GM19025 (cell line): ENCODE measurements at regions not wholly inside any gene's neighbourhood (a gene's known extent, or its start where the extent isn't known, plus 50 kb on each side); places are given as distances from the start of the nearest gene placed in this dataset.

Experiments used
- ATAC-seq: cut with Tn5 transposase; IDR thresholded peaks from one replicate; pipeline ENCODE4 v1.9.1; 2021; ENCODE audit warnings: mild to moderate bottlenecking, low read depth, moderate library complexity; ENCODE audit not compliant: unreplicated experiment

- ATAC-seq, result no peak
Measured at GRCh38 chr18:44039216-44039615, 641.5 kb upstream of the SETBP1 start.

- no peak for ATAC-seq
Measured at GRCh38 chr18:44039826-44040225, 640.9 kb upstream of the SETBP1 start.

DNA sequence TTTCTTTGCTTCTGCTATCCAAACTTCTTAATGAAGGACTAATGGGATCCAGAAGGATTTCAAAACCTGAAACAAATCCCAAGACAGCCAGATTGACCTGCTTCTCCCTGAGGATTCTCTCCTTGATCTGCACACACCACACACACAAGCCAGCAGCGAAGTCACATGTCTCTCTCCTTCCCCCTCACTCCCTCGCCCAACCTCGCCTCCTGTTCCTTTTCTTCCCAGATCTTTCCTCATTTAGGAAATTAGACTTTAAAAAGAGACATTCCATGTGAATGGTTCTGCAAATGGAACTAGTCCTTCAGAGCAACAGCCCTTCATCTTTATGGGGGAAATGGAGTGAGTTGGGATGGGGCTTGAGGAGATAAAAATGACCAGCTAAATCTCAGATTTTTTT lies 639.1 kb upstream of the SETBP1 start:
- no peak for ATAC-seq

DNA sequence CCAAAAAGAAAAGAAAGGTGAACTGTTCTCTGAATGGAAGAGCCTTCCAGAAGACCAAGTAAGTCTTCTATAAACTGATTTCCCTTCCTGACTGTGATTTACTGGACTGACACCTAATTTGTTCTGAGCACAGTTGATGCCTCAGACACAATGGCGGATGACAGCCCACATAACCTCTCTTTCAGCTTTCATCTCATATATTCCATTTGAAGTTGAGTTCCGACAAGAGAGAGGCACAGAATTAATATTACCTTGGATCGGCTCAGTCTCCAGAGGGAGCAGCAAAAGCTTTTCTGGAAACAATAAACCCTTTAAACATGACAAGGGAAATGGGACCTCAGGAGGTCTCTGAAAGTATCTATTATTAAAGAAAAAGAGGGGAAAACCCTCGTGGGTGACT lies 638.7 kb upstream of the SETBP1 start:
- ATAC-seq, result no peak

- ATAC-seq, result no peak
Measured at GRCh38 chr18:44046376-44046975, 634.2 kb upstream of the SETBP1 start.

DNA sequence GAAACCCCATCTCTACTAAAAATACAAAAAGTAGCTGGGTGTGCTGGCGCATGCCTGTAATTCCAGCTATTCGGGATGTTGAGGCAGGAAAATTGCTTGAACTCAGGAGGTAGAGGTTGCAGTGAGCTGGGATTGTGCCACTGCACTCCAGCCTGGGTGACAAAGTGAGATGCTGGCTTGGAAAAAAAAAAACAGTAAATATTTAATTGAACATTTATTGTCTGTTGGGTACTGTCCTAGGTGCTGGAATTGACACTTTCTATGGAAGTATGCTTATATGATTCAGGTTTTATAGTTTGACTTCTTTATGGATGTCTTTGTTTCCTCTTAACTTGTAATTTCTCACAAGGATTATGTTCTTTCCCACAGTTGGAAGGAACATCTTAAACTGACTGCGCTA lies 633.1 kb upstream of the SETBP1 start:
- no peak for ATAC-seq

DNA sequence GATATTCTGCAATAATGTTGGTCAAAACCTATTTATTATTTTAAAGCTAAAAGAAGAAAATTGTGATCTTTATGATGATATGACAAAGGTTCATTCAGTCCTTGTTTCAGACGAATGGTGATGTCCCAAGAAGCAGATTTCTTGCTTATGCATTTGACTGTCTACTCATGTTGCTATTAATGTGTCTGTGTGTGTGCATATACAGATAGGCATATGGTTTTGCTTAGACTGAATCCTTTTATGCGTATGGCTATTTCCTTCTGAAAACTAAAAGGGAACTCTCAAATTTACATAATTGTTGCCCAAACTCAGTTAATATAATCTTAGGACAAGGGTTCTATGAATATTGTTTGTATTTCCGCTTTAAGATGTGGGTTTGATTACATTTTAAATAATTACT lies 632.3 kb upstream of the SETBP1 start:
- ATAC-seq, result no peak

- no peak for ATAC-seq
Measured at GRCh38 chr18:44048846-44049245, 631.8 kb upstream of the SETBP1 start.

- no peak for ATAC-seq
Measured at GRCh38 chr18:44051026-44051425, 629.7 kb upstream of the SETBP1 start.

- no peak for ATAC-seq
Measured at GRCh38 chr18:44054514-44054913, 626.2 kb upstream of the SETBP1 start.

GRCh38 chr18:44060197-44060596 lies 620.5 kb upstream of the SETBP1 start:
- ATAC-seq, result no peak

GRCh38 chr18:44061438-44061837 lies 619.2 kb upstream of the SETBP1 start:
- ATAC-seq, result no peak

DNA sequence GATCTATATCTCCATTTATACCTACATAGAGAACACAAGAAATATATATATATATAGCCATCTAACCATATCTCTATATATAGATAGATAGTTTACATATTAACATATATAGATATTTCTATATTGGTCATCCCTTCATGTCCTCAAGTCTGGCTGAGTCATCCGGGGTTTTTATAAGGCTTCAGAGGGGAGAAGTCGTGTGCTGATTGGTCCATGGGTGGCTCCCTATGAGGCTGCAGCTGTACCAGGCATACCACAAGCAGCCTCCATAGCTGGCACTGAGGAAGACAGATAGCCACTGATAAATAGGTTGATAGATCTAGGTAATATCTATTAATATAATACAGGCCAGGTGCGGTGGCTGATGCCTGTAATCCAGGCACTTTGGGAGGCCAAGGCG lies 618.3 kb upstream of the SETBP1 start:
- no peak for ATAC-seq

- ATAC-seq, result no peak
Measured at GRCh38 chr18:44065206-44065605, 615.5 kb upstream of the SETBP1 start.

DNA sequence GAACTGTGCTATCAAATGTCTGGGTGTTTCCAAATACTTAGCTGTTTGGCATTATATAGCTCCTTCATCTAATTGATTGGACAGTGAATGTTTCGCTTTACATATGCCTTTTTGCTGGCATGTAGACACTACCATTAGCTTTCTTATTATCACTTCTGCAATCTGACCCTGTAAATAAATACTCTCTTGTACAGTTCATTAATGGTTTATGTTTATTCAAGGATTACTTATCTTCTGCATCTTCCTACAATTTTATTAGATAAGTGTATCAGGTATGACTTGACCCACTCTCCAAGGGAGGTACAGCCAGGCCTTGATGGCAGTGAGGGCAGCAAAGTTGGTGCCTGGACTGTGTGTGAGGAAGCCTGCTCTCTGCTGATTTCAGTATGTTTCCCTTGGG lies 614.1 kb upstream of the SETBP1 start:
- no peak for ATAC-seq

- ATAC-seq, result no peak
Measured at GRCh38 chr18:44067186-44067585, 613.5 kb upstream of the SETBP1 start.

GRCh38 chr18:44075038-44075437 lies 605.6 kb upstream of the SETBP1 start:
- ATAC-seq, result no peak

DNA sequence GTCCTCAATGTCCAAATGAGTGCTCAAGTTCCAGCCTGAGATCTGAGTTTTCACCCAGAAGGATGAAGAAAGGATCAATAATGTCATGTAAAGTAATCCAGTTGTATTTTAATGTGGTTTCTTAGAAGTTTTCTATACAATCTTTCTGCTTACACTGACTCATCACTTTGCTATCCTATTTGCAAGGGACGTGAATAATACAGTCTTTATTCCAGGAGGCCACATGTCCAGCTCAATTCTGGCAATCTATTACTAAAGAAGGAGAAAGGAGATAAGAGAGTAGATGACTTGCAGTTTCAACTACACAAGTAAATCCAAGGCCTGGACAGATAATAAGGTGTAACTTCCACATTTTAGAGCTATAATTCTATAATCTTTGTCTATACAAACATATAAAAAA lies 601.1 kb upstream of the SETBP1 start:
- no peak for ATAC-seq

DNA sequence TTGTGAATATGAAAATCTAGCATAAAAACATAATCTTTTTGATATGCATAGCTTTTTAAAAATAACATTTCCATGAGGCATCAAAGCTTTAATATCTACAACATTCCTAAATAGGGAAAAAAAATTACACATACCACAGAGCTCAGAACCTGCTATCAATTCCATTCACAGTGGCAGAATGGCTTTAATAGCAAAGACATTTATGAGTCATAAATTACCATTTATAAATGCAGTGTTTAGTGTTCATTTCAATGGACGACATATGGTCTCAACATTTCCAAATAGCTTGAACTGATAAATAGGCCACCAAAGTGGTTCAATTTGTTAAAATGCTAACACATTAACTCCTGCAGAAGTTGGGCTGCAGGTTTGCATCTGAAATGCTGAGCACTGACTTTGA lies 600.6 kb upstream of the SETBP1 start:
- no peak for ATAC-seq

- ATAC-seq, result no peak
Measured at GRCh38 chr18:44089732-44090131, 591.0 kb upstream of the SETBP1 start.

- ATAC-seq, result no peak
Measured at GRCh38 chr18:44090453-44090852, 590.2 kb upstream of the SETBP1 start.

DNA sequence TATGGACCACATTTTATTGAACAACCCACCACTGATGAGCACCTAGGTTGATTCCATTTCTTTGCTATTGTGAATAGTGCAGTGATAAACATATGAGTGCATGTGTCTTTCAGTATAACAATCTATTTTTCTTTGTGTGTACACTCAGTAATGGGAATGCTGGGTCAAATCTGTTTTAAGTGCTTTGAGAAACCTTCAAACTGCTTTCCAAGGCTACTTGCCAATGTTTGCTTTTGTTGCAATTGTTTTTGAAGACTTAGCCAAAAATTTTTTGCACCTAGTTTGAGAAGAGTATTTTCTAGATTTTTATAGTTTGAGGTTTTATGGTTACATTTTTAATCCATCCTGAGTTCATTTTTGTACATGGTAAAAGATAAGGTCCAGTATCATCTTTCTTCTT lies 587.4 kb upstream of the SETBP1 start:
- ATAC-seq, result no peak

GRCh38 chr18:44096016-44096415 lies 584.7 kb upstream of the SETBP1 start:
- no peak for ATAC-seq
